Breast epithelium (tissue), 3 donors: ENCODE measurements at regions not wholly inside any gene's neighbourhood (a gene's known extent, or its start where the extent isn't known, plus 50 kb on each side); places are given as distances from the start of the nearest gene placed in this dataset.

Source experiments
- CTCF ChIP-seq, 3 donors: fragments of 450-650 bp; IDR thresholded peaks; one replicate each; pipeline ENCODE4 v1.5.1; 2016 to 2017; ENCODE audit warnings: antibody characterized with exemption in 3 of 3, mild to moderate bottlenecking in 3 of 3, moderate library complexity in 3 of 3
- POLR2A ChIP-seq: fragments of 450-650 bp; IDR thresholded peaks from one replicate; pipeline ENCODE4 v1.6.1; 2016; ENCODE audit warnings: antibody characterized with exemption, mild to moderate bottlenecking, moderate library complexity
- POLR2AphosphoS5 ChIP-seq, 3 donors: sonication (generic); formaldehyde crosslinking; IDR thresholded peaks; one replicate each; pipeline ENCODE4 v1.6.1; 2017; ENCODE audit warnings: antibody characterized with exemption in 3 of 3

- no peak for TF ChIP-seq CTCF (IDR thresholded peaks at IDR 0.05)
- TF ChIP-seq POLR2AphosphoS5 (IDR thresholded peaks at IDR 0.05), result no peak
- no peak for TF ChIP-seq POLR2A
Observed at GRCh38 chr9:22537721-22538120, 91.1 kb downstream of the DMRTA1 start.
